IMR-90 (cell line): ENCODE measurements at regions not wholly inside any gene's neighbourhood (a gene's known extent, or its start where the extent isn't known, plus 50 kb on each side); places are given as distances from the start of the nearest gene placed in this dataset.

Experiments
- ATAC-seq: fragments of 200-7000 bp; cut with Tn5 transposase; 2 replicates; pipeline ENCODE4 v1.9.1; 2020; ENCODE audit warnings: low read depth, mild to moderate bottlenecking, moderate library complexity
- BruUV-seq: library from RNA; stranded (reverse); fragments of 400-500 nt; replicated peaks from 2 replicates; lab custom pipeline; 2021; lab: Mats Ljungman, UMichigan
- CTCF ChIA-PET: fragments of 300-600 bp; formaldehyde crosslinking; extraction: SDS; loops from one replicate; lab custom pipeline; 2021; ENCODE audit warnings: antibody characterized with exemption; lab: Yijun Ruan, JAX
- POLR2A ChIA-PET: fragments of 300-600 bp; sonication (Branson Sonifier 250); formaldehyde crosslinking; loops from one replicate; lab custom pipeline; 2022; ENCODE audit warnings: antibody characterized with exemption; ENCODE audit not compliant: unreplicated experiment; lab: Charles Lee
- DNase-seq: peaks from one replicate; pipeline ENCODE4 v3.0.0; 2013
- H2AFZ ChIP-seq: replicated peaks from 2 replicates; pipeline ENCODE3; 2013; ENCODE audit warnings: low read length, mild to moderate bottlenecking; ENCODE audit not compliant: poor library complexity
- H2AK5ac ChIP-seq: 2 replicates; pipeline ENCODE4 v1.6.1; 2013; ENCODE audit warnings: low read depth, low read length, inconsistent platforms
- H2AK9ac ChIP-seq: replicated peaks from 2 replicates; pipeline ENCODE3; 2013; ENCODE audit warnings: mild to moderate bottlenecking, low read depth, low read length, moderate library complexity; ENCODE audit not compliant: poor library complexity
- H2BK120ac ChIP-seq: 2 replicates; pipeline ENCODE4 v1.6.1; 2013; ENCODE audit warnings: low read depth, low read length, inconsistent platforms
- H2BK15ac ChIP-seq: 3 replicates; pipeline ENCODE4 v1.6.1; 2013; ENCODE audit warnings: low read depth, low read length, inconsistent platforms
- H2BK20ac ChIP-seq: 2 replicates; pipeline ENCODE4 v1.6.1; 2013; ENCODE audit warnings: low read depth, mild to moderate bottlenecking, inconsistent platforms, low read length, moderate library complexity
- H2BK5ac ChIP-seq: 2 replicates; pipeline ENCODE4 v1.6.1; 2013; ENCODE audit warnings: mild to moderate bottlenecking, low read depth, low read length, inconsistent platforms; ENCODE audit not compliant: poor library complexity, severe bottlenecking
- H3K14ac ChIP-seq: replicated peaks from 2 replicates; pipeline ENCODE4 v1.6.1; 2013; ENCODE audit warnings: low read depth, low read length, inconsistent platforms
- H3K18ac ChIP-seq: 2 replicates; pipeline ENCODE4 v1.6.1; 2013; ENCODE audit warnings: low read depth, low read length, control low read depth
- H3K23ac ChIP-seq: 2 replicates; pipeline ENCODE4 v1.6.1; 2013; ENCODE audit warnings: low read depth, low read length, inconsistent platforms
- H3K27ac ChIP-seq: 2 replicates; pipeline ENCODE4 v1.5.1; 2013; ENCODE audit warnings: mild to moderate bottlenecking, control low read depth, low read length; ENCODE audit not compliant: insufficient read depth
- H3K27me3 ChIP-seq: 2 replicates; pipeline ENCODE4 v1.6.1; 2013; ENCODE audit warnings: low read length; ENCODE audit not compliant: control insufficient read depth, insufficient read depth
- H3K36me3 ChIP-seq: 2 replicates; pipeline ENCODE4 v1.6.1; 2013; ENCODE audit warnings: low read length, mixed read lengths; ENCODE audit not compliant: control insufficient read depth, insufficient read depth
- H3K4ac ChIP-seq: 2 replicates; pipeline ENCODE4 v1.6.1; 2013; ENCODE audit warnings: low read depth, low read length, inconsistent platforms
- H3K4me1 ChIP-seq: 2 replicates; pipeline ENCODE4 v1.6.1; 2013; ENCODE audit warnings: low read length, mixed read lengths; ENCODE audit not compliant: control insufficient read depth, insufficient read depth
- H3K4me2 ChIP-seq: 2 replicates; pipeline ENCODE4 v1.6.1; 2013; ENCODE audit warnings: low read depth, mild to moderate bottlenecking, control low read depth, low read length, moderate library complexity
- H3K4me3 ChIP-seq: 2 replicates; pipeline ENCODE4 v1.5.1; 2013; ENCODE audit warnings: low read depth, mild to moderate bottlenecking, control low read depth, low read length, moderate library complexity; ENCODE audit not compliant: insufficient read depth
- H3K56ac ChIP-seq: 2 replicates; pipeline ENCODE4 v1.6.1; 2013; ENCODE audit warnings: low read length, inconsistent platforms; ENCODE audit not compliant: insufficient read depth; ENCODE audit errors: extremely low read depth
- H3K79me1 ChIP-seq, 2 experiments: 2 replicates each; pipeline ENCODE4 v1.6.1; 2013; ENCODE audit warnings: low read length in 2 of 2, inconsistent platforms in 1 of 2, low read depth in 1 of 2
- H3K9ac ChIP-seq: 2 replicates; pipeline ENCODE4 v1.6.1; 2013; ENCODE audit warnings: low read depth, low read length, control low read depth
- H3K9me1 ChIP-seq: 2 replicates; pipeline ENCODE4 v1.6.1; 2013; ENCODE audit warnings: low read length, inconsistent platforms; ENCODE audit not compliant: insufficient read depth
- H3K9me3 ChIP-seq: 2 replicates; pipeline ENCODE4 v1.6.1; 2013; ENCODE audit warnings: low read length; ENCODE audit not compliant: control insufficient read depth, insufficient read depth
- H4K20me1 ChIP-seq: 2 replicates; pipeline ENCODE4 v1.6.1; 2013; ENCODE audit warnings: low read length, inconsistent platforms; ENCODE audit not compliant: insufficient read depth
- H4K5ac ChIP-seq: 2 replicates; pipeline ENCODE4 v1.6.1; 2013; ENCODE audit warnings: mild to moderate bottlenecking, low read depth, low read length, control low read depth
- H4K8ac ChIP-seq, 2 experiments: 2 replicates each; pipeline ENCODE4 v1.6.1; 2013; ENCODE audit warnings: low read depth in 2 of 2, low read length in 2 of 2, control low read depth in 1 of 2, inconsistent platforms in 1 of 2
- H4K91ac ChIP-seq: 2 replicates; pipeline ENCODE4 v1.6.1; 2013; ENCODE audit warnings: low read depth, low read length, inconsistent platforms; ENCODE audit not compliant: insufficient read depth
- BHLHE40 ChIP-seq: fragments of 150-350 bp; IDR thresholded peaks from 2 replicates; pipeline ENCODE4 v1.6.1; 2016; ENCODE audit warnings: mild to moderate bottlenecking, low read depth, low read length
- CEBPB ChIP-seq: IDR thresholded peaks from 2 replicates; pipeline ENCODE4 v1.6.1; 2012; ENCODE audit warnings: low read depth, low read length, improper control_type of control experiment
- CHD1 ChIP-seq: IDR thresholded peaks from 2 replicates; pipeline ENCODE4 v1.6.1; 2012; ENCODE audit warnings: low read depth, low read length, improper control_type of control experiment
- FOS ChIP-seq: fragments of 150-350 bp; IDR thresholded peaks from 2 replicates; pipeline ENCODE4 v1.6.1; 2016; ENCODE audit warnings: low read depth, low read length
- MAFK ChIP-seq: IDR thresholded peaks from 2 replicates; pipeline ENCODE4 v1.6.1; 2012; ENCODE audit warnings: low read depth, low read length, improper control_type of control experiment
- MAZ ChIP-seq: IDR thresholded peaks from 2 replicates; pipeline ENCODE4 v1.6.1; 2012; ENCODE audit warnings: low read depth, mild to moderate bottlenecking, low read length, improper control_type of control experiment, moderate library complexity, borderline replicate concordance
- MXI1 ChIP-seq: IDR thresholded peaks from 2 replicates; pipeline ENCODE4 v1.6.1; 2012; ENCODE audit warnings: low read depth, mild to moderate bottlenecking, low read length, moderate library complexity, borderline replicate concordance
- NFE2L2 ChIP-seq: fragments of 150-350 bp; IDR thresholded peaks from 2 replicates; pipeline ENCODE4 v1.6.1; 2016; ENCODE audit warnings: low read depth, mild to moderate bottlenecking, low read length
- POLR2A ChIP-seq: IDR thresholded peaks from 2 replicates; pipeline ENCODE4 v1.6.1; 2012; ENCODE audit warnings: mild to moderate bottlenecking, low read depth, low read length
- RAD21 ChIP-seq: IDR thresholded peaks from 2 replicates; pipeline ENCODE4 v1.6.1; 2012; ENCODE audit warnings: low read length, improper control_type of control experiment
- RCOR1 ChIP-seq: IDR thresholded peaks from 2 replicates; pipeline ENCODE4 v1.6.1; 2012; ENCODE audit warnings: mild to moderate bottlenecking, low read length, improper control_type of control experiment; ENCODE audit not compliant: insufficient replicate concordance
- RFX5 ChIP-seq: IDR thresholded peaks from 2 replicates; pipeline ENCODE4 v1.8.0; 2012; ENCODE audit warnings: low read depth, mild to moderate bottlenecking, low read length, moderate library complexity
- SMC3 ChIP-seq: fragments of 150-350 bp; IDR thresholded peaks from 2 replicates; pipeline ENCODE4 v1.6.1; 2016; ENCODE audit warnings: low read depth, mild to moderate bottlenecking, antibody characterized with exemption, low read length, moderate library complexity
- USF2 ChIP-seq: fragments of 150-350 bp; IDR thresholded peaks from 2 replicates; pipeline ENCODE4 v1.6.1; 2017; ENCODE audit warnings: mild to moderate bottlenecking, antibody characterized with exemption, low read length, low read depth
- WGBS, 2 experiments: methylation state at CpG; one replicate each; pipeline versions ENCODE4 v1.1.5 to v1.1.7; 2013; ENCODE audit warnings: missing lambda C conversion rate in 2 of 2; ENCODE audit not compliant: insufficient read length in 1 of 2; ENCODE audit errors: extremely low coverage in 2 of 2; 5-methylcytosine and 5-hydroxymethylcytosine counted together
- dilution Hi-C: fragments of 300-500 bp; cut with HindIII; formaldehyde crosslinking; loops from one replicate; pipeline ENCODE4 v1.14.3; 2018; ENCODE audit warnings: low sequenced_read_pairs; ENCODE audit not compliant: unreplicated experiment
- in situ Hi-C: fragments of 300-500 bp; cut with MboI; formaldehyde crosslinking; loops from 3 replicates; pipeline ENCODE4 v1.14.3; 2019; ENCODE audit warnings: low sequenced_read_pairs, inconsistent platforms, mixed read lengths
- intact Hi-C: fragments of 100-400 bp; cut with micrococcal nuclease; formaldehyde crosslinking; loops from 2 replicates; pipeline ENCODE4 v1.10.0; 2022
- TF ChIP-seq, protein P1 (sequence below): fragments of 150-350 bp; IDR thresholded peaks from 2 replicates; pipeline ENCODE4 v1.6.1; 2016; ENCODE audit warnings: low read depth, mild to moderate bottlenecking, low read length, moderate library complexity, borderline replicate concordance
- TF ChIP-seq, protein P2 (sequence below): conservative IDR thresholded peaks from 2 replicates; pipeline ENCODE4 v1.5.1; 2012; ENCODE audit warnings: mild to moderate bottlenecking, low read depth, low read length, improper control_type of control experiment

DNA sequence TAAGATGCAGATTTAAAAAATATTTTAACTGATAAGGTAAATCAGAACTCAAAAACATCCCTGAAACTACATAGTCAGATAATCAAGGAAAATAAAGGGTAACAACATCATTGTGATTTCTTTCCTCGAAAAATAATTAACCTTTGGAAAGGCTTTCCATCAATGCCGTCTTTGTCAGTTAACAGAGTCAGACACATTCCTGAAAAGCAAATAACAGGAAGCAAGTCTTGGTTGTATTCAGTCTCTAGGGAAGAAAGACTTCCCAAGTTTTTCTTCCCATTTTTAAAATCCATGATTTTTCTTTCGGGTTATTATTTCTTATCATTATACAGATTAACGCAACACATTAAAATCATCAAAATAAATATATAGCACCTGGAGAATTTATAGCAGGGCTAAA is 256.4 kb upstream of the CDH6 start:
- TF ChIP-seq RCOR1 (no peak), NFE2L2 (no peak), RAD21 (no peak), POLR2A (no peak), MAFK (no peak), CHD1 (no peak), SMC3 (no peak), RFX5 (no peak), BHLHE40 (no peak), FOS (no peak), USF2 (no peak), CEBPB (no peak), MXI1 (no peak), MAZ (no peak)
- TF ChIP-seq, protein P1, sequence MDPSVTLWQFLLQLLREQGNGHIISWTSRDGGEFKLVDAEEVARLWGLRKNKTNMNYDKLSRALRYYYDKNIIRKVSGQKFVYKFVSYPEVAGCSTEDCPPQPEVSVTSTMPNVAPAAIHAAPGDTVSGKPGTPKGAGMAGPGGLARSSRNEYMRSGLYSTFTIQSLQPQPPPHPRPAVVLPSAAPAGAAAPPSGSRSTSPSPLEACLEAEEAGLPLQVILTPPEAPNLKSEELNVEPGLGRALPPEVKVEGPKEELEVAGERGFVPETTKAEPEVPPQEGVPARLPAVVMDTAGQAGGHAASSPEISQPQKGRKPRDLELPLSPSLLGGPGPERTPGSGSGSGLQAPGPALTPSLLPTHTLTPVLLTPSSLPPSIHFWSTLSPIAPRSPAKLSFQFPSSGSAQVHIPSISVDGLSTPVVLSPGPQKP: no peak
- TF ChIP-seq, protein P2, sequence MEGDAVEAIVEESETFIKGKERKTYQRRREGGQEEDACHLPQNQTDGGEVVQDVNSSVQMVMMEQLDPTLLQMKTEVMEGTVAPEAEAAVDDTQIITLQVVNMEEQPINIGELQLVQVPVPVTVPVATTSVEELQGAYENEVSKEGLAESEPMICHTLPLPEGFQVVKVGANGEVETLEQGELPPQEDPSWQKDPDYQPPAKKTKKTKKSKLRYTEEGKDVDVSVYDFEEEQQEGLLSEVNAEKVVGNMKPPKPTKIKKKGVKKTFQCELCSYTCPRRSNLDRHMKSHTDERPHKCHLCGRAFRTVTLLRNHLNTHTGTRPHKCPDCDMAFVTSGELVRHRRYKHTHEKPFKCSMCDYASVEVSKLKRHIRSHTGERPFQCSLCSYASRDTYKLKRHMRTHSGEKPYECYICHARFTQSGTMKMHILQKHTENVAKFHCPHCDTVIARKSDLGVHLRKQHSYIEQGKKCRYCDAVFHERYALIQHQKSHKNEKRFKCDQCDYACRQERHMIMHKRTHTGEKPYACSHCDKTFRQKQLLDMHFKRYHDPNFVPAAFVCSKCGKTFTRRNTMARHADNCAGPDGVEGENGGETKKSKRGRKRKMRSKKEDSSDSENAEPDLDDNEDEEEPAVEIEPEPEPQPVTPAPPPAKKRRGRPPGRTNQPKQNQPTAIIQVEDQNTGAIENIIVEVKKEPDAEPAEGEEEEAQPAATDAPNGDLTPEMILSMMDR: no peak
- ChIA-PET POLR2A (no interaction called here), CTCF (no interaction called here)
- no TSS peak for BruUV-seq
- Histone ChIP-seq H3K4me2 (no peak overlapping the region), H2BK15ac (no peak overlapping the region), H3K36me3 (no peaks in the 10 kb centered on the region), H3K4me3 (no peak overlapping the region), H3K4me1 (no peaks in the 10 kb centered on the region), H3K27me3 (no peaks in the 10 kb centered on the region), H4K20me1 (no peaks in the 10 kb centered on the region), H3K27ac (no peak overlapping the region), H2BK5ac (no peak overlapping the region), H3K9ac (no peak overlapping the region), H4K91ac (no peak overlapping the region), H3K9me3 (no peaks in the 10 kb centered on the region), H2BK120ac (no peak overlapping the region), H2AFZ (no peak overlapping the region), H3K18ac (no peak overlapping the region), H4K8ac (no peak overlapping the region), H2AK9ac (no peak overlapping the region), H3K79me1 (no peaks in the 10 kb centered on the region), H2AK5ac (no peak overlapping the region), H3K4ac (no peak overlapping the region), H4K5ac (no peak overlapping the region), H2BK20ac (no peak overlapping the region), H3K23ac (no peak overlapping the region), H3K14ac (no peak overlapping the region), H3K56ac (no peak overlapping the region), H3K9me1 (no peaks in the 10 kb centered on the region)
- in situ Hi-C loops: no loop called here
- 80% methylated on average over 1 of the region's 4 CpGs; no CpG with 5 or more reads in 1 of the 2 experiments for WGBS, 2 experiments
- no peak for DNase-seq
- intact Hi-C loops: no loop called here
- dilution Hi-C loops: no loop called here
- no peak for ATAC-seq
